Ureter (tissue), 1 donor: ENCODE measurements at regions not wholly inside any gene's neighbourhood (a gene's known extent, or its start where the extent isn't known, plus 50 kb on each side); places are given as distances from the start of the nearest gene placed in this dataset.

Experiments used
- DNase-seq: peaks from one replicate; pipeline ENCODE4 v3.0.0-alpha.2; 2020; ENCODE audit warnings: low spot score
- donor health status: DM: yes; HTN: yes; CAD: no.

GRCh38 chr12:25755136-25755970 lies 202.3 kb upstream of the LMNTD1 start:
- DNase-seq, result no peak

DNA sequence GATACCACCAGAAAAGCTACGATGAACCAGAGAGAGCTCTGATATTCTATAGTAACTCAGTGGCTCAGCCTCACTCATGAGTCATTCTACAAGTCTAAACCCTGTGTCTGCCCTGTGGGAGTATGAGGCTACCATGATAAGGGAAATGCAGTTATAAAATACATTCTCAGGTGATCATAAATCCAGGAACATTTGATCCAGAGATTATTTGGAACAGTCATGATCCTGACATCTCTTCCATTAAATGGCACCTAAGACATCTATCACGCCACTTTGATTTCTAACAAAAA lies 202.6 kb upstream of the RASSF8 start:
- no peak for DNase-seq

GRCh38 chr12:25757037-25757665 lies 201.3 kb upstream of the RASSF8 start:
- DNase-seq, result no peak

GRCh38 chr12:25759752-25760151 lies 198.7 kb upstream of the RASSF8 start:
- no peak for DNase-seq

DNA sequence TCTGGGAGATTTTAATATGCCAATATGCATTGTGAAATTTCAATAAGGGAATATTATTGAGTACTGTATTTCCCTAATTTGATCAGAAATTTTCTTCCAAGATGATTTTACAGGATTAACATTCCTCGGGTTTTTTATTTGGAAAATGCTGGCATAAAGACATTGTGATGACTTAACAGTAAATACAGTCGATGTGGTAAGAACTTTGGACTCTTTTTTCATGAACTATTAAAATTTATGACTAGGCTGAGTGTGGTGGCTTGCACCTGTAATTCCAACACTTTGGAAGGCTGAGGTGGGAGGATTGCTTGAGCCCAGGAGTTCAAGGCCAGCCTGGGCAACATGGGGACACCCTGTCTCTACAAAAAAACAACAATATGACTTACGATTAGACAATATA lies 197.1 kb upstream of the RASSF8 start:
- no peak for DNase-seq

DNA sequence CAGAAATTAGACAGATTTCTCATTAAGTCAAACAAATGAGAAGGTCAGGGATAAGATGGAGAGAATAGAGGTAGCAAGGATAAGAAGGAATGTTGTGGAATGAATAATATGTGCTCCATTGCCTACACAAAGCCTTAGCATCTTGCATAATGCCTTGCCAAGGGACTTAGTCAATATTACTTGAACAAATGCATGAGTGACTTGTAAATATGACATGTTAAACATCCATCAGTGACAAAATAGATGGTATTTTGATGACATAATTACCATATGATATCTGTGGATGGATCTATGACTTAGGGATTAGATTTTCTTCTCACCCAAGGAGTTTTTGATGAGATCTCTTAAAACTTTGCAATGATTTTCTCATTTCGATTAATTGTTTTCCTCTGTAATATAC lies 194.1 kb upstream of the RASSF8 start:
- no peak for DNase-seq

GRCh38 chr12:25764892-25765291 lies 193.6 kb upstream of the RASSF8 start:
- no peak for DNase-seq

GRCh38 chr12:25767606-25768005 lies 190.9 kb upstream of the RASSF8 start:
- no peak for DNase-seq

DNA sequence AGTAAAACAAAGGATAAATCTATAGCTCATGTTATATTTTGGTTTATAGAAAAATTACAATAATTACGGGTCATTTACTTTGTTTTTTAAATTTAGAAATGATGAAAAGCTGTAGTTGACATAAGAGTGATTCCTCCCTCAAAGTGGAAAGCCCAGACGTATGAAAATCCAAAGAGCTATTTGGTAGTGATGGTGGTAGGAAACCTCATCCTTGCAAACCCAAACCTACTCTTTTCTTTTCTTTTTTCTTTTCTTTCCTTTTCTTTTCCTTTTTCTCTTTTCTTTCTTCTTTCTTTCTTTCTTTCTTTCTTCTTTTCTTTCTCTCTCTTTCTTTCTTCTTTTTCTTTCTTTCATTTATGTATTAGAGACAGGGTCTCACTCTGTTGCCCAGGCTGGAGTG lies 190.3 kb upstream of the RASSF8 start:
- DNase-seq, result no peak

DNA sequence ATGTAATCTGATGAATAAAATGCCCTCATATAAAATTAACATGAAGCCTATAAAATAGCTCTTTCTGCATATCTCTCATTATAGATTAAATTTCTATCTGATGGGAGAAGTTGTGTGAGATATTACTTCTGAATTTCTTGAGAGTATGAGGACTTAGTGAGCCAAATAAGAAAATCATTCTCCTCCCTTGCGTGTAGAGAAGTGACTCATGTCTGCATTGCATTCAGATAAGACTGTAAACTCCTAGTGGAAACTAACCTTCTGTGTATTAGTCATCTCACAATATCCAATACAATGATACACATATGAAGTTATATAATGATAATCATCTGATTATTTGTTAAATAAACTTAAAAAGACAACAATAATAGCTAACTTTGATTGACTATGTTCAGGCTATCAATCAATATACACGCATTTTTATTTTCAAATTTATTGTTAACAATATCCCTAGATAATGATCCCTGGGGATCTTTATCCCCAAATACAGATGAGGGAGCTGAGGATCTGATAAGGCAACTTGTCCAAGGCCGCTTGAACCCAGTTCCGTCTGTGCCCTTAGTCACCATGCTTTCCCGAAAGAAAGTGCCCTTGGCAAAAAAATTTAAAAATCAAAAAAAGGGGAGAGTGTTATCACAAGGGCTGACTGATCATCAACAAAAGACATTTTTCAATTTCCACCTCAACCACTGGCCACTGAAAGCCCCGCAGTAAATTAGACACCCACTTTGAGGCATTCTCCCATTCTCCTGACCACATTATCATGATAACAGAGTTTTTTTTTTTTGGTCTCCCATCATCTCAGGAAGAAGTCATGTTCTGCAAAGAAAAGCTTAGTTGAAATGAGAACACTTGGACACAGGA lies 189.2 kb upstream of the RASSF8 start:
- no peak for DNase-seq

DNA sequence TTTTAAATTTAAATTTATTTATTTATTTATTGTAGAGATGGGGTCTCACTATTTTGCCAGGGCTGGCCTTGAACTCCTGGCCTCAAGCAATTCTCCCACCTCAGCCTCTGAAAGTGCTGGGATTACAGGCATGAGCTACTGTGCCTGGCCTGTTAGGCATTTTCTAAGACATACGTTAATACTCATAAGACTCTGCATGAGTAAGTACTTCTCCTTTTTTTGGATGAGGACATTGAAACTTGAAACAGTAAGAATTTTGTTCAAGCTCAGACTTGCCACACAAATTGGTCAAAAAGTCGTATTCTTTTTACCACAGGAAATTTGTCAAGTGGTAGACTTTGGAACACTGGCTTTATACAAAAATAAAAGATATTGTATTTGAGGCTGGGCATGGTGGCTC lies 187.4 kb upstream of the RASSF8 start:
- DNase-seq, result no peak

GRCh38 chr12:25771476-25771875 lies 187.0 kb upstream of the RASSF8 start:
- DNase-seq, result no peak

- DNase-seq, result no peak
These were observed 182.5 kb upstream of the RASSF8 start for GRCh38 chr12:25775968-25776367.

GRCh38 chr12:25780771-25781170 lies 177.7 kb upstream of the RASSF8 start:
- no peak for DNase-seq

DNA sequence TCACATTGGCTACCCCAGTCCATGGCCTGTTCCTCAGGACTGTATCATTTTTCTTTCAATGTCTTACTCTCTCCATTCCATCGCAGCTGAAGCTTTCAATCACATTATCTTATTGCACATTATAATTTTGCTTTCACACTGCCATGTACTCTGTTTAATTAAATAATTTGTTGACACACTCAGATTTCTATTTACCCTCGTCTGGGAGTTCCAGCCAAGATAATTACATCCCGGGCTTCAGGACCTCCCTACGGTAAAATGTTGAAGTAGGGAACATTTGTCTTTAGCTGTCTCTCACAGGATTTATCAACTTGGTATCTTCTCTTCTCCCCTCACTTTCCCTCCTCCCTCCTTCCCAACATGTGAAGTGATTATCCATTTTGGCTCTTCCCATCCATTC lies 177.2 kb upstream of the RASSF8 start:
- DNase-seq, result no peak

- no peak for DNase-seq
These were observed 174.9 kb upstream of the RASSF8 start for GRCh38 chr12:25783566-25783965.

DNA sequence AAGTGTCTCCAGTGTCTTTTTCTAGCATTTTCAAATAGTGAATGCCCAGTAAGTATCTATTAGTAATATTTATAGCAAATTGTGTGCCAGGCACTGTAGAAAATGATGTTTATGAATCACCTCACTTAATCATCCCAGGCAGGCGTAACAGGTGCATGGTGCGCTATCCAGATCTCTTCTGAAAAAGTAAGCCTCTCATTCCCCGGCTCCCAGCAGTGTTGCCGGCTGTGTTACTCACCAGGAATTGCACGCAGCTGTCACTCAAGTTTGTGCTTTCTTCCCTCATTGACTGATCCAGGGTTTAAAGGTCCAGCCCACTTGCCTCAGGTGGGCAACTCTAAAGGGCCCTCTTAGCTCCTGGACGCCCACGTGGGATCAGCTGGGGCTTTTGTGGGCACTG lies 173.8 kb upstream of the RASSF8 start:
- no peak for DNase-seq

DNA sequence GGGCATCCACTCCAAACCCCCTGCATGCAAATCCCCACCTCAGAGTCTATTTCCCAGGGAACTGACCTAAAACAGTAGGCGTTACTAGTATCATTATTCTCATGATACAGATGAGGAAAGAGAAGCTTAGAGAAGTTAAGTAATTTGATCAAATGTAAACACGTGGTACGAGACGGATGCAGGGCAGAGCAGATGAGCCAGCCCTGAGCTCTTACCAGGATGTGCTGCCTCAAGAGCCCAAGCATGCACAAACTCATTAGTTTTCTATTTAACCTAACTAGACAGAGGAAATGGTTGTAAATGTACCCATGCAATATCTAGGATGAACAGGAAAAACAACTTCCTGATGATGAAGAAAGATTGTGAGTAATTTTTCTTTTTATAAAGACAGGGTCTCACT lies 173.3 kb upstream of the RASSF8 start:
- no peak for DNase-seq

DNA sequence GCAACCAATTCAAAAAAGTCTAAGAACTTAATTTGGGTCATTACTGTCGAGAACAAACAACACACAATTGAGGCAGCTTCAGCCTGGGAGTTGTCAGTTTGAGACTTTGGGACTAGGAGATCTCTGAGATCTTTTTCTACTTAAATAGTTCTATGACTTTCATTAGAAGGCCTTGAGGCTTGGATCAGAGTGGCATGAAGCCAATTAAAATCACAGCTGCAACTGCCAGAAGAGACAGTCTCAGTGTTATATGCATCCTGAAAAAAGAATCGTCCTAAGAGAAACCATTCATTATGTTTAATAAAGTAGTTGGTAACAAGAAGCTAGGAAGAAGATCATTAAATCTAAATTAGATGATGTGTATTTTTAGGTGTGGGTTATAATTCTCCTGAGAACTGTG lies 170.8 kb upstream of the RASSF8 start:
- no peak for DNase-seq

- no peak for DNase-seq
These were observed 169.6 kb upstream of the RASSF8 start for GRCh38 chr12:25788707-25789442.

DNA sequence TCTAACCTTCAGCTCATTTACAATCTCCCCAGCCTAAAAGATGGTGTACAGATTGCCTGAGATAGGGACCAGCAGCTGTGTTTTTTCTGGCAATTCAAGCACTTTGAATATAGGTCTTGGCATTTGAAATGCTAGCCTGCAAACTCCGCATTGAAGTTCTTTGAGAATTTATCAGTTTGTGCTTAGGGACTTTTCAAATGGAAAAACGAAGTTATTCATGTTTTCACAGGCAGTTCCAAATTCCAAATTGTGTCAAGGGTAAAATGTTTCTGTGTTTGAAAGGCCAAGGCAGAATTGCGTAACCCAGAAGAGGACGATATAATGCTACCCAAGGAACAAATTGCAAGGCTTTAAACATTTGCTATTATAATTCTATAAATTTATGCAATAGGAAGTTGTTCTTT lies 168.9 kb upstream of the RASSF8 start:
- no peak for DNase-seq

DNA sequence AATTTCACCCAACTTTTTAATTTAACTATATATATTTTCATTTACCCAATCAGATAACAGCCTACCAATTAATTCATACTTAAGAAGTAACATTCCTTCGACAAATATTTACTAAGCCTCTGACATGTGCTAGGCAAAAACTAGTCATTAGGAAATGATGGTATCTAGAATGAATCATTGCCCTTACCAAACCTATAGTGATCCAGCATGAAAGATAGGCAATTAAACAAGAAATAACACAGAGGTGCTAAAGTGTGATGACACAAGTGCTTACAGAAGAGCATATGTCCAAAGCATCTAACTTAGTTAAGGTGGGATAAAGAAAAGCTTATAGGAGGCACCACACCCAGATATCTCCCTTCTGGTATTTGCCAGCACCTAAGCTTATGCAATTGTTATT lies 166.5 kb upstream of the RASSF8 start:
- no peak for DNase-seq
